ENCODE measurements at regions not wholly inside any gene's neighbourhood (a gene's known extent, or its start where the extent isn't known, plus 50 kb on each side); places are given as distances from the start of the nearest gene placed in this dataset.

- ChIA-PET CTCF (no interaction called here), RAD21 (ENCODE audit: low non-redundant PET in 1 of 2, low total read pairs in 2 of 2, uncharacterized antibody in 2 of 2, unreplicated experiment in 2 of 2) (no interaction called here), POLR2A (no interaction called here)
- H3K4me3 ChIP-seq (replicated peaks in 1 of 2; ENCODE audit: low read depth in 1 of 2, low read length in 2 of 2), result no peak overlapping the region
- H3K4me1 ChIP-seq (ENCODE audit: control insufficient read depth in 1 of 2, insufficient read depth in 2 of 2, low read length in 2 of 2), result no peaks in the 10 kb centered on the region
- intact Hi-C loops (cut with micrococcal nuclease), result no loop called here
- H3K36me3 ChIP-seq (ENCODE audit: control insufficient read depth in 1 of 2, insufficient read depth in 2 of 2, low read length in 2 of 2), result no peaks in the 10 kb centered on the region
- no peaks in the 10 kb centered on the region for H3K27me3 ChIP-seq (ENCODE audit: insufficient read depth, low read length)
- no peaks in the 10 kb centered on the region for H3K79me2 ChIP-seq (ENCODE audit: insufficient read depth, low read length)
- no peak for ATAC-seq
- TF ChIP-seq EZH2phosphoT487 (IDR thresholded peaks at IDR 0.05; ENCODE audit: borderline replicate concordance) (no peak), TCF7L2 (IDR thresholded peaks at IDR 0.05; ENCODE audit: borderline replicate concordance, extremely low read depth, insufficient read depth, insufficient read length) (no peak), ELF1 (IDR thresholded peaks at IDR 0.05; ENCODE audit: borderline replicate concordance, low read depth) (no peak), SIN3A (IDR thresholded peaks at IDR 0.05; ENCODE audit: low read depth) (no peak), ZNF274 (IDR thresholded peaks at IDR 0.05; ENCODE audit: low read depth, low read length) (no peak), REST (IDR thresholded peaks at IDR 0.05; ENCODE audit: low read depth) (no peak), EZH2 (IDR thresholded peaks at IDR 0.05) (no peak), CTCF (IDR thresholded peaks at IDR 0.05 in 2 of 3, conservative IDR thresholded peaks at IDR 0.05 in 1 of 3; ENCODE audit: borderline replicate concordance in 1 of 3, insufficient read depth in 1 of 3, low read depth in 2 of 3, low read length in 2 of 3) (no peak), SP1 (IDR thresholded peaks at IDR 0.05; ENCODE audit: low read depth) (no peak), CEBPB (IDR thresholded peaks at IDR 0.05; ENCODE audit: low read depth) (no peak), YY1 (IDR thresholded peaks at IDR 0.05; ENCODE audit: extremely low read depth, insufficient replicate concordance, low read depth, low read length) (no peak), FOSL1 (IDR thresholded peaks at IDR 0.05; ENCODE audit: low read depth) (no peak), ZBTB33 (IDR thresholded peaks at IDR 0.05; ENCODE audit: extremely low read depth, insufficient replicate concordance, low read length) (no peak), POLR2A (IDR thresholded peaks at IDR 0.05; ENCODE audit: borderline replicate concordance, extremely low read depth, insufficient read depth, insufficient read length) (no peak), RAD21 (IDR thresholded peaks at IDR 0.05; ENCODE audit: low read depth) (no peak), MAX (IDR thresholded peaks at IDR 0.05) (no peak), SRF (IDR thresholded peaks at IDR 0.05; ENCODE audit: low read depth) (no peak)
- no peaks in the 10 kb centered on the region for H4K20me1 ChIP-seq (ENCODE audit: insufficient read depth)
- H3K9ac ChIP-seq (ENCODE audit: low read length), result no peak overlapping the region
- BruUV-seq (replicated peaks), result no TSS peak
- H3K9me3 ChIP-seq (ENCODE audit: control insufficient read depth in 1 of 2, insufficient read depth in 1 of 2, low read depth in 1 of 2, low read length in 2 of 2), result peaks cover 0 to 12% of the 10 kb centered on the region in 2 experiments; a peak in 3 of 4 replicates
- DNase-seq (ENCODE audit: low read depth, low spot score), result no peak
- H2AFZ ChIP-seq (ENCODE audit: low read depth, low read length, poor library complexity, severe bottlenecking), result no peak overlapping the region
- no peaks in the 10 kb centered on the region for H3K9me2 ChIP-seq (ENCODE audit: insufficient read depth)
- H3K27ac ChIP-seq (ENCODE audit: low read depth, low read length), result no peak overlapping the region
- no peak overlapping the region for H3K4me2 ChIP-seq (ENCODE audit: low read length)
Observed at GRCh38 chr3:70374179-70374578, 61.7 kb upstream of the MDFIC2 start.
